ENCODE measurements at regions not wholly inside any gene's neighbourhood (a gene's known extent, or its start where the extent isn't known, plus 50 kb on each side); places are given as distances from the start of the nearest gene placed in this dataset.

DNA sequence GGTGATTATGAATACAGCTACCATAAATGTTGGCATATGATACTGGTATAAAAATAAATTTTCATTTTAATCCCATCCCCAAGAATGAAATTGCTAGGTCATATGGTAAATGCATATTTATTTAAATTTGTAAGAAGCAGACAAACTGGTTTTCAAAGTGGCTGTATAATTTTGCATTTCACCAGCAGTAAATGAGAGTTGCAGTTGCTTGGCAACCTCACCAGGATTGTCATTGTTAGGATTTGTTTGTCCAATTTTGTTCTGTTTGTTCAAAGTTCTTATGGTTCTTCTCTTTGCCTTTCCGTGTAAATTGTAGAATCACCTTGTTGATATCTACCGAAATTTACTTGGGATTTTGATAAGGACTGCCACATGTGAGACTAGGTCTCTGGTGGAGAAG, 237.4 kb downstream of the OTUD1 start:
- Histone ChIP-seq H3K9ac (ENCODE audit: low read length) (no peak overlapping the region), H3K27me3 (ENCODE audit: insufficient read depth, low read length) (no peaks in the 10 kb centered on the region), H3K14ac (ENCODE audit: low read length) (no peak overlapping the region), H3K4me3 (ENCODE audit: low read depth, low read length) (no peak overlapping the region), H2BK120ac (ENCODE audit: insufficient read depth, low read length, poor library complexity) (no peak overlapping the region), H3K79me1 (ENCODE audit: low read length) (no peaks in the 10 kb centered on the region), H3K4ac (ENCODE audit: low read depth, low read length) (no peak overlapping the region), H3K4me2 (ENCODE audit: low read length) (no peak overlapping the region), H4K8ac (ENCODE audit: low read depth, low read length) (no peak overlapping the region), H4K12ac (ENCODE audit: low read depth, low read length) (no peak overlapping the region), H2BK5ac (ENCODE audit: low read depth, low read length, poor library complexity) (no peak overlapping the region), H3K9me3 (ENCODE audit: insufficient read depth, low read depth, low read length) (no peaks in the 10 kb centered on the region), H3K23ac (ENCODE audit: low read length) (no peak overlapping the region), H3K79me2 (ENCODE audit: control insufficient read depth, insufficient read depth, low read length, poor library complexity) (no peaks in the 10 kb centered on the region), H2BK12ac (ENCODE audit: low read length) (no peak overlapping the region), H3K27ac (ENCODE audit: low read depth, low read length) (no peak overlapping the region), H2AK5ac (ENCODE audit: low read length) (no peak overlapping the region), H3K18ac (ENCODE audit: low read length) (no peak overlapping the region), H3K4me1 (ENCODE audit: control insufficient read depth in 1 of 2, insufficient read depth in 2 of 2, low read length in 2 of 2) (no peaks in the 10 kb centered on the region), H4K91ac (ENCODE audit: low read depth, low read length) (no peak overlapping the region), H3K36me3 (ENCODE audit: control insufficient read depth in 1 of 2, insufficient read depth in 2 of 2, low read length in 2 of 2) (no peaks in the 10 kb centered on the region), H2AFZ (ENCODE audit: insufficient read depth, low read length, poor library complexity) (no peak overlapping the region)
- DNase-seq = no peak
- no CpG with 5 or more reads among the region's 2 CpGs for WGBS (ENCODE audit: extremely low coverage, insufficient coverage, insufficient read length)

DNA sequence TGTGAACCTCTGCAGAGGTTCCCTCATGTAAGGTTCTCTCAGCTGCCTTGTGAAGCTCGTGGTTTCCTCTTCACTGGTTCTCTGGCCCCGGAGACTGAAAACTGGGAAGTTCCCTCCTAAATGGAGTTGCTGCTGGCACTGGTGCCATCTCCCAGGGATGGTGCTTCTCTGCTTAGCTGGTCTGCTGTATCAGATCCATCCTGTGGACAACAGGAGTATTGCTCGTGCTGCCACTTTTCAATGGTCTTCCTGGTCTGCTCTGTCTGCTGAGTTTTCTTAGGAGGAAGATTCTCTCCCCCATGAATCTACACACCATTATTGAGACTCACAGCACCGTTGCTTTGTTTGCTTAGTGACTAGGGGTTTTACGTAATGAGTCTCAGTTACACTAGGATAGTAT, 247.8 kb downstream of the OTUD1 start:
- Histone ChIP-seq H3K79me2 (ENCODE audit: control insufficient read depth, insufficient read depth, low read length, poor library complexity) (no peaks in the 10 kb centered on the region), H2AFZ (ENCODE audit: insufficient read depth, low read length, poor library complexity) (no peak overlapping the region), H2BK120ac (ENCODE audit: insufficient read depth, low read length, poor library complexity) (no peak overlapping the region), H3K4me2 (ENCODE audit: low read length) (no peak overlapping the region), H3K79me1 (ENCODE audit: low read length) (no peaks in the 10 kb centered on the region), H4K91ac (ENCODE audit: low read depth, low read length) (no peak overlapping the region), H4K8ac (ENCODE audit: low read depth, low read length) (no peak overlapping the region), H3K4me3 (ENCODE audit: low read depth, low read length) (no peak overlapping the region), H3K9me3 (ENCODE audit: insufficient read depth, low read depth, low read length) (no peaks in the 10 kb centered on the region), H3K23ac (ENCODE audit: low read length) (no peak overlapping the region), H3K4me1 (ENCODE audit: control insufficient read depth in 1 of 2, insufficient read depth in 2 of 2, low read length in 2 of 2) (no peaks in the 10 kb centered on the region), H4K12ac (ENCODE audit: low read depth, low read length) (no peak overlapping the region), H3K27ac (ENCODE audit: low read depth, low read length) (no peak overlapping the region), H3K36me3 (ENCODE audit: control insufficient read depth in 1 of 2, insufficient read depth in 2 of 2, low read length in 2 of 2) (no peaks in the 10 kb centered on the region), H3K4ac (ENCODE audit: low read depth, low read length) (no peak overlapping the region), H3K14ac (ENCODE audit: low read length) (no peak overlapping the region), H3K18ac (ENCODE audit: low read length) (no peak overlapping the region), H2AK5ac (ENCODE audit: low read length) (no peak overlapping the region), H3K27me3 (ENCODE audit: insufficient read depth, low read length) (no peaks in the 10 kb centered on the region), H2BK5ac (ENCODE audit: low read depth, low read length, poor library complexity) (no peak overlapping the region), H2BK12ac (ENCODE audit: low read length) (no peak overlapping the region), H3K9ac (ENCODE audit: low read length) (no peak overlapping the region)
- no peak for DNase-seq
- WGBS (ENCODE audit: extremely low coverage, insufficient coverage, insufficient read length) = no CpG with 5 or more reads among the region's 5 CpGs

DNA sequence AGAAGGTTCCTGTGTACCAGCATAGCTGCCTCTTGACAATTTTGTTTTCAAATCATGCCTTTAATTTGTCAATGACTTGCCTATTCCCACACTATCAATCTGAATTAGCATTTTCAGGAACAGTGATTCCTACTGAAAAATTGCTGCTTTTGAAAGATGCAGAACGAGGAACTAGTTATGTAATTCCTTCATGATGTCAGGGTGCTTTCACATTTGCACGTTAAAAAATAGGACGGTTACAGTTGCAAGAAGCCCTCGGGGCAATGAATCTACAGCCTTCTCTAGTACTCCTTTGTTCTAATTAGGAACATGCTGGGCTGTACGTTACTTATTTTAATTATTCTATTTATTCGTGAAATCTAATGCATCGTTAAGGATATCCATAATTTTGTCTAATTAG, 253.9 kb downstream of the OTUD1 start:
- H3K14ac ChIP-seq (ENCODE audit: low read length) = no peak overlapping the region
- no peaks in the 10 kb centered on the region for H3K79me1 ChIP-seq (ENCODE audit: low read length)
- no peak for DNase-seq
- H2BK120ac ChIP-seq (ENCODE audit: insufficient read depth, low read length, poor library complexity) = no peak overlapping the region
- no peak overlapping the region for H4K12ac ChIP-seq (ENCODE audit: low read depth, low read length)
- H2BK12ac ChIP-seq (ENCODE audit: low read length) = no peak overlapping the region
- H3K9ac ChIP-seq (ENCODE audit: low read length) = no peak overlapping the region
- peaks cover 33% of the 10 kb centered on the region for H3K27me3 ChIP-seq (ENCODE audit: insufficient read depth, low read length)
- H3K79me2 ChIP-seq (ENCODE audit: control insufficient read depth, insufficient read depth, low read length, poor library complexity) = no peaks in the 10 kb centered on the region
- H2AFZ ChIP-seq (ENCODE audit: insufficient read depth, low read length, poor library complexity) = no peak overlapping the region
- no peak overlapping the region for H3K18ac ChIP-seq (ENCODE audit: low read length)
- no peak overlapping the region for H4K91ac ChIP-seq (ENCODE audit: low read depth, low read length)
- H3K4me3 ChIP-seq (ENCODE audit: low read depth, low read length) = no peak overlapping the region
- no peak overlapping the region for H2AK5ac ChIP-seq (ENCODE audit: low read length)
- no peaks in the 10 kb centered on the region for H3K9me3 ChIP-seq (ENCODE audit: insufficient read depth, low read depth, low read length)
- H4K8ac ChIP-seq (ENCODE audit: low read depth, low read length) = no peak overlapping the region
- no peaks in the 10 kb centered on the region for H3K36me3 ChIP-seq (ENCODE audit: control insufficient read depth in 1 of 2, insufficient read depth in 2 of 2, low read length in 2 of 2)
- no peak overlapping the region for H3K4me2 ChIP-seq (ENCODE audit: low read length)
- no peak overlapping the region for H3K27ac ChIP-seq (ENCODE audit: low read depth, low read length)
- no CpG with 5 or more reads among the region's 7 CpGs for WGBS (ENCODE audit: extremely low coverage, insufficient coverage, insufficient read length)
- H2BK5ac ChIP-seq (ENCODE audit: low read depth, low read length, poor library complexity) = no peak overlapping the region
- H3K23ac ChIP-seq (ENCODE audit: low read length) = no peak overlapping the region
- H3K4ac ChIP-seq (ENCODE audit: low read depth, low read length) = no peak overlapping the region
- peaks cover 0 to 3% of the 10 kb centered on the region in 2 experiments for H3K4me1 ChIP-seq (ENCODE audit: control insufficient read depth in 1 of 2, insufficient read depth in 2 of 2, low read length in 2 of 2)

DNA sequence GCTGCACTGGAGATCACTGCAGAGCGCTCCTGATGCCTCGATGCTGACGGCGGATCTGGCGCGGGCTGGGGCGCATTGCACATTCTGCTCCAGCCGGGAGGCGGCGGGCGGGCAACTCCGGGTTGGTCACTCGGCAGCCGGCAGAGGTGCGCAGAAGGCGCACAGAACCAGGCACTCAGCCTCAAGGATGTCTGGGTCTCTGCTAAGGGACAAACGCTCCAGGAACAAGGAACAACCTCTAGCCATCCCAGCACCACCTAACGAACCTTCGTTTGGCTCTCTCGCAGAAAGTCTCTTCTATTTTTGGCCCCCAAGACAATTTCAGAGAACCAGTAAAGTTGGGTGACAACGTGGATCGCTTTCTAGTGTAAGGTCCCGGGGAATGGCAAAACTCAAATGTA, 254.6 kb downstream of the OTUD1 start:
- H4K91ac ChIP-seq (ENCODE audit: low read depth, low read length) = no peak overlapping the region
- no peak overlapping the region for H2AFZ ChIP-seq (ENCODE audit: insufficient read depth, low read length, poor library complexity)
- H3K79me2 ChIP-seq (ENCODE audit: control insufficient read depth, insufficient read depth, low read length, poor library complexity) = no peaks in the 10 kb centered on the region
- no peak overlapping the region for H2BK12ac ChIP-seq (ENCODE audit: low read length)
- H3K4ac ChIP-seq (ENCODE audit: low read depth, low read length) = no peak overlapping the region
- H4K12ac ChIP-seq (ENCODE audit: low read depth, low read length) = no peak overlapping the region
- H3K4me1 ChIP-seq (ENCODE audit: control insufficient read depth in 1 of 2, insufficient read depth in 2 of 2, low read length in 2 of 2) = peaks cover 0 to 3% of the 10 kb centered on the region in 2 experiments
- H3K27me3 ChIP-seq (ENCODE audit: insufficient read depth, low read length) = peaks cover 33% of the 10 kb centered on the region
- H2BK5ac ChIP-seq (ENCODE audit: low read depth, low read length, poor library complexity) = no peak overlapping the region
- no peak overlapping the region for H4K8ac ChIP-seq (ENCODE audit: low read depth, low read length)
- H3K9ac ChIP-seq (ENCODE audit: low read length) = no peak overlapping the region
- H3K79me1 ChIP-seq (ENCODE audit: low read length) = no peaks in the 10 kb centered on the region
- H2AK5ac ChIP-seq (ENCODE audit: low read length) = no peak overlapping the region
- H3K14ac ChIP-seq (ENCODE audit: low read length) = no peak overlapping the region
- no peaks in the 10 kb centered on the region for H3K36me3 ChIP-seq (ENCODE audit: control insufficient read depth in 1 of 2, insufficient read depth in 2 of 2, low read length in 2 of 2)
- H3K9me3 ChIP-seq (ENCODE audit: insufficient read depth, low read depth, low read length) = no peaks in the 10 kb centered on the region
- H3K4me3 ChIP-seq (ENCODE audit: low read depth, low read length) = no peak overlapping the region
- DNase-seq = no peak
- no peak overlapping the region for H3K4me2 ChIP-seq (ENCODE audit: low read length)
- H3K27ac ChIP-seq (ENCODE audit: low read depth, low read length) = no peak overlapping the region
- no CpG with 5 or more reads among the region's 23 CpGs for WGBS (ENCODE audit: extremely low coverage, insufficient coverage, insufficient read length)
- peak overlapping the region; percentile 27 for H3K23ac ChIP-seq (ENCODE audit: low read length)
- H2BK120ac ChIP-seq (ENCODE audit: insufficient read depth, low read length, poor library complexity) = no peak overlapping the region
- no peak overlapping the region for H3K18ac ChIP-seq (ENCODE audit: low read length)

All from trophoblast cell (in vitro differentiated cells and primary cell).